ENCODE measurements at regions not wholly inside any gene's neighbourhood (a gene's known extent, or its start where the extent isn't known, plus 50 kb on each side); places are given as distances from the start of the nearest gene placed in this dataset.

DNA sequence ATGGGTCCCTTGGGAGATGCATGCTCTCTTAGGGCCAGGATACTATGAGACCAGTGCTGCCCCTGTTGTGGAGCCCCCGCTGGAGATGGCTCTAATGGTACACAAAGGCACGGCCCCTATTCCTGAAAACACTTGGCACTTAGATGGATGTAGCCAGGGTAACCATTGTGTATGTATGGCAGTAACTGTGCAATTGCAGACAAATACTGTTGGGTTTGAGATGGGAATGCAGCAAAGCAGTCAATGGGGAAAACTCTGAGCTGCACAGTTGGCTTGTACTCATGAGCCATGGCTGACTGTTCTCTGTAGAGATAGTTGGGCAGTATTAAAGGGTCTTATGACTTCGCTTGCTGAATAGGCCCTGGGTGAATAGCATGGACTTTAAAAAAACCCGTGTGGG is 67.9 kb upstream of the NPAP1 start:
- Histone ChIP-seq H3K9me3 (ENCODE audit: control insufficient read depth in 1 of 2, low read length in 2 of 2) (no peaks in the 10 kb centered on the region), H3K36me3 (ENCODE audit: control insufficient read depth in 1 of 2, insufficient read depth in 2 of 2, low read length in 2 of 2) (no peaks in the 10 kb centered on the region), H3K27ac (ENCODE audit: low read length) (no peak overlapping the region), H3K4me1 (ENCODE audit: control insufficient read depth in 1 of 2, insufficient read depth in 2 of 2, low read length in 2 of 2) (no peaks in the 10 kb centered on the region), H3K27me3 (ENCODE audit: low read depth, low read length) (no peaks in the 10 kb centered on the region), H3K4me3 (ENCODE audit: low read depth in 1 of 2, low read length in 2 of 2) (no peak overlapping the region)

DNA sequence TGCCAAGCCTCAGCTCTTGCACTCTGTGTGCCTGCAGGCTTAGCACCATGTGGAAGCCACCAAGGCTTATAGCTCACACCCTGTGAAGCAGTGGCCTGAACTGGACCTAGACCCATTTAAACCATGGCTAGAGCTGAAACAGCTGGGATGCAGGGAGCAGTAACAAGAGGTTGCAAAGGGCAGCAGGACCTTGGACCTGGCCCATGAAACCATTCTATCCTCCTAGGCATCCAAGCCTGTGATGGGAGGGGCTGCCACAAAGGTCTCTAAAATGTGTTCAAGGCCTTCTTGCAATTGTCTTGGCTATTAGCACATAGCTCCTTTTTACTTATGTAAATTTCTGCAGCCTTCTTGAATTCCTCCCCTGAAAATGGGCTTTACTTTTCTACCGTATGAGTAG is 57.9 kb upstream of the NPAP1 start:
- Histone ChIP-seq H3K27ac (ENCODE audit: low read length) (no peak overlapping the region), H3K9me3 (ENCODE audit: control insufficient read depth in 1 of 2, low read length in 2 of 2) (peaks cover 4 to 12% of the 10 kb centered on the region in 2 donors)

DNA sequence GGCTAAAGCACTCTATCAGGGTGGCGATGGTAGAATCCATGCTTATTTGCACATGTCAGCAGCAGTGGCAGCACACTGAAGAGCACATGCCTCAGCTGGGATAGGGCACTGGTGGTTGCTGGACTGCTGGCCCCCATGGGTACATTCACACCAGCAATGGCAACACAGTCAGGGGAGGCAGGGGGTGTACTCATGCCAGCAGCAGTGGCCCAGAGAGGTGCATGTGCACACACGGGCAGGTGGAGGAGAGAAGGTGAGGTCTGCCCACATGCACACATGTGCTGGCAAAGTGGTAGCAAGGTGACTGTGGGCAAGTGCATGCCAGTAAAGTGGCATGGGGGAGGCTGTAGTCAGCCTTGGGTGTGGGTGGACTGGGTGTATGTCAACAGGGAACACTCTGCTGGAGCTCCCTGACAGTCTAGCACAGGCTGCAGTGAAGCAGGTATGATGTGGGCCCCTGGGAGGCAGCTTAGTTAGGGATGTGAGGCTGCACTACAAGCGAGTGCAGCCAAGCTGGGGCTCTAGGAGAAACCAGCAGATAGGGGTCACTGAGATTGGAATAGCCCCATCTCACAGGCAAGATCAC is 53.9 kb upstream of the NPAP1 start:
- Histone ChIP-seq H3K4me1 (ENCODE audit: control insufficient read depth in 1 of 2, insufficient read depth in 2 of 2, low read length in 2 of 2) (no peaks in the 10 kb centered on the region), H3K27ac (ENCODE audit: low read length) (no peak overlapping the region), H3K27me3 (ENCODE audit: low read depth, low read length) (no peaks in the 10 kb centered on the region), H3K36me3 (ENCODE audit: control insufficient read depth in 1 of 2, insufficient read depth in 2 of 2, low read length in 2 of 2) (no peaks in the 10 kb centered on the region), H3K9me3 (ENCODE audit: control insufficient read depth in 1 of 2, low read length in 2 of 2) (peaks cover 4 to 12% of the 10 kb centered on the region in 2 donors), H3K4me3 (ENCODE audit: low read depth in 1 of 2, low read length in 2 of 2) (no peak overlapping the region)

More for the DNA sequence above, 57.9 kb upstream of the NPAP1 start:
- H3K4me1 ChIP-seq (ENCODE audit: control insufficient read depth in 1 of 2, insufficient read depth in 2 of 2, low read length in 2 of 2) = no peaks in the 10 kb centered on the region
- no peaks in the 10 kb centered on the region for H3K27me3 ChIP-seq (ENCODE audit: low read depth, low read length)
- H3K36me3 ChIP-seq (ENCODE audit: control insufficient read depth in 1 of 2, insufficient read depth in 2 of 2, low read length in 2 of 2) = no peaks in the 10 kb centered on the region
- no peak overlapping the region for H3K4me3 ChIP-seq (ENCODE audit: low read depth in 1 of 2, low read length in 2 of 2)

Data from muscle layer of duodenum (tissue), 2 donors.